DOHH2 (cell line): ENCODE measurements at regions not wholly inside any gene's neighbourhood (a gene's known extent, or its start where the extent isn't known, plus 50 kb on each side); places are given as distances from the start of the nearest gene placed in this dataset.

Source experiments
- CTCF ChIP-seq: fragments of 200-600 bp; sonication (generic); IDR thresholded peaks from one replicate; pipeline ENCODE4 v1.5.1; 2014; ENCODE audit warnings: antibody characterized with exemption, mild to moderate bottlenecking, low read depth, low read length; ENCODE audit not compliant: poor library complexity, severe bottlenecking
- EZH2phosphoT487 ChIP-seq: fragments of 200-600 bp; sonication (generic); IDR thresholded peaks from 2 replicates; pipeline ENCODE4 v1.6.1; 2017; ENCODE audit warnings: borderline replicate concordance, mild to moderate bottlenecking, antibody characterized with exemption, low read length, moderate library complexity, mixed read lengths

GRCh38 chr10:113259576-113260226 is 293.2 kb upstream of the HABP2 start:
- TF ChIP-seq CTCF: no peak
- TF ChIP-seq EZH2phosphoT487: no peak
